ENCODE measurements at regions not wholly inside any gene's neighbourhood (a gene's known extent, or its start where the extent isn't known, plus 50 kb on each side); places are given as distances from the start of the nearest gene placed in this dataset.

DNA sequence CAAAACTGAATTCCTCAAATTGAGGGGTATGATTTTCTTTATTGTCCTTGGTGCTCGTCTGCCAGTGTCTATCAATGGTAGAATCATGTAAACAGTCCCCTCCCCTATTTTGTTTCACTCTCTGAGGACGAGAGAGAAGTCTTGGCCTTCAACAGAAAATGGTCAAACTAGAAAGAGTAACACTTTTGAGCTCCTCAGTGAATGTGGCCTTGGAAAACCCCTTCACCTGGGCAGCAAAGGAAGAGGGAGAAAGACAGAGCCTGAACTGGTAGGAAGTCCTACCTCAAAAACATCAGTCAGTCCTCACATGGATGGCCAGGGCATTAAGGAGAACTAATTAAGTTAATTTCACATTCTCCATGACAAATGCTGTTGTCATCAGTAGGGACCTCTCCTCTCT is 86.1 kb upstream of the TOP3B start:
- intact Hi-C loops (cut with DNase I; ENCODE audit: low total_unique reads), result no loop called here
- no peaks in the 10 kb centered on the region for H3K9me3 ChIP-seq
- H3K27ac ChIP-seq, result no peak overlapping the region
- H3K4me1 ChIP-seq, result no peaks in the 10 kb centered on the region
- H3K27me3 ChIP-seq, result no peaks in the 10 kb centered on the region
- WGBS, 2 donors, result 82 to 93% methylated on average over 2 of the region's 2 CpGs
- no peak for DNase-seq
- no peaks in the 10 kb centered on the region for H3K36me3 ChIP-seq (ENCODE audit: low read depth, missing control alignments)
- H3K4me3 ChIP-seq, result no peak overlapping the region
- TF ChIP-seq CTCF (IDR thresholded peaks at IDR 0.05), result no peak
- no peak for TF ChIP-seq POLR2A (IDR thresholded peaks at IDR 0.05)

GRCh38 chr22:22068025-22068424 is 85.4 kb upstream of the TOP3B start:
- TF ChIP-seq CTCF (IDR thresholded peaks at IDR 0.05) (no peak), POLR2A (IDR thresholded peaks at IDR 0.05) (no peak)
- Histone ChIP-seq H3K27ac (no peak overlapping the region), H3K36me3 (ENCODE audit: low read depth, missing control alignments) (no peaks in the 10 kb centered on the region), H3K4me1 (no peaks in the 10 kb centered on the region), H3K27me3 (no peaks in the 10 kb centered on the region), H3K4me3 (no peak overlapping the region), H3K9me3 (no peaks in the 10 kb centered on the region)
- intact Hi-C loops (cut with DNase I; ENCODE audit: low total_unique reads), result no loop called here
- DNase-seq, result no peak
- WGBS, 2 donors, result 83 to 96% methylated on average over 2 of the region's 2 CpGs

DNA sequence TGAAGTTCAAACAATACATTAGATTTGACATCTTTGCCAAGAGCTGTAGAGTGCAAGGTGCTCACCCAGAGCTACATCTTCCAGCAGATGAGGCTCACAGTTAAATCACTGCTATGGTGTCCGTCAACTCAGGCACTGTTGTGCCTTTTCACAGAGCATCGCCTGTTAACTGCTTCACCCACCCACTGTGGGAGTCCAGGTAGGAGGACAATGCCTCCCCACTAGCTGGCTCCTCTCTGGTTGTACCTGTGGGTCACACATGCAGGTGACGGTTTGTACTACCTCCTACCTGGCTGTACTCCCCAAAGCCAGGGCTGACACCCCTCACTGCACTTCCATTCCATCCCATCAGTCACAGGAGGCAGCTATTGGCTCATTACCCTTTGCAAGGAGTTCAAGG is 84.6 kb upstream of the TOP3B start:
- TF ChIP-seq POLR2A (IDR thresholded peaks at IDR 0.05), result no peak
- no peak for TF ChIP-seq CTCF (IDR thresholded peaks at IDR 0.05)
- no peaks in the 10 kb centered on the region for H3K4me1 ChIP-seq
- intact Hi-C loops (cut with DNase I; ENCODE audit: low total_unique reads), result no loop called here
- H3K4me3 ChIP-seq, result no peak overlapping the region
- no peaks in the 10 kb centered on the region for H3K9me3 ChIP-seq
- 90 to 96% methylated on average over 3 of the region's 3 CpGs for WGBS, 2 donors
- DNase-seq, result no peak
- H3K27me3 ChIP-seq, result no peaks in the 10 kb centered on the region
- no peak overlapping the region for H3K27ac ChIP-seq
- no peaks in the 10 kb centered on the region for H3K36me3 ChIP-seq (ENCODE audit: low read depth, missing control alignments)

DNA sequence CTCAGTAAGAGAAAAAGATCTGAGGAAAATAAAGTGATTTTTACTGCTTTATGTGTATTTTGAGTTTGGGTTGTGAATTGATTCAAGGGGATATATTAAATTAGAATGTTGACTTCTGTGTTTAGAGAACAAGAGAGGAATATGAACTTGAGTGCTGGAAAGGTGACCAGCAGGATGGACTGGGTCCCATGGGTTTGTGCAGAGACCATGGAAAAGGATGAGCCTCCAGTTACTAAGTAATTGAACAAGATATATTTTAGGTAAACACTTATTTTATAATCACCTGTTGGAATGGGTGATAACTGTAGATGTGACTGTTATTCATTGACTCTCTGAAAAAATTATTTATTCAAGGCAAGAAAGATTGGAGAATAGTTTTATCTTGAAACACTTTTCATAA is 82.0 kb upstream of the TOP3B start:
- peaks cover 10% of the 10 kb centered on the region for H3K4me1 ChIP-seq
- H3K4me3 ChIP-seq, result no peak overlapping the region
- H3K27ac ChIP-seq, result no peak overlapping the region
- no peak for TF ChIP-seq CTCF (IDR thresholded peaks at IDR 0.05)
- no peak for TF ChIP-seq POLR2A (IDR thresholded peaks at IDR 0.05)
- no peaks in the 10 kb centered on the region for H3K36me3 ChIP-seq (ENCODE audit: low read depth, missing control alignments)
- H3K27me3 ChIP-seq, result no peaks in the 10 kb centered on the region
- intact Hi-C loops (cut with DNase I; ENCODE audit: low total_unique reads), result no loop called here
- H3K9me3 ChIP-seq, result no peaks in the 10 kb centered on the region
- DNase-seq, result no peak

GRCh38 chr22:22062306-22062793 is 79.8 kb upstream of the TOP3B start:
- no peak for DNase-seq
- peaks cover 10% of the 10 kb centered on the region for H3K4me1 ChIP-seq
- WGBS, 2 donors, result 82 to 87% methylated on average over 2 of the region's 2 CpGs
- peak overlapping the region in 1 of 2 donors; percentile 75 for H3K27ac ChIP-seq
- no peak overlapping the region for H3K4me3 ChIP-seq
- TF ChIP-seq POLR2A (IDR thresholded peaks at IDR 0.05) (no peak), CTCF (IDR thresholded peaks at IDR 0.05) (no peak)
- H3K27me3 ChIP-seq, result no peaks in the 10 kb centered on the region
- no peaks in the 10 kb centered on the region for H3K9me3 ChIP-seq
- no peaks in the 10 kb centered on the region for H3K36me3 ChIP-seq (ENCODE audit: low read depth, missing control alignments)
- intact Hi-C loops (cut with DNase I; ENCODE audit: low total_unique reads), result no loop called here

All from testis (tissue), 2 donors.